ENCODE measurements at regions not wholly inside any gene's neighbourhood (a gene's known extent, or its start where the extent isn't known, plus 50 kb on each side); places are given as distances from the start of the nearest gene placed in this dataset.

DNA sequence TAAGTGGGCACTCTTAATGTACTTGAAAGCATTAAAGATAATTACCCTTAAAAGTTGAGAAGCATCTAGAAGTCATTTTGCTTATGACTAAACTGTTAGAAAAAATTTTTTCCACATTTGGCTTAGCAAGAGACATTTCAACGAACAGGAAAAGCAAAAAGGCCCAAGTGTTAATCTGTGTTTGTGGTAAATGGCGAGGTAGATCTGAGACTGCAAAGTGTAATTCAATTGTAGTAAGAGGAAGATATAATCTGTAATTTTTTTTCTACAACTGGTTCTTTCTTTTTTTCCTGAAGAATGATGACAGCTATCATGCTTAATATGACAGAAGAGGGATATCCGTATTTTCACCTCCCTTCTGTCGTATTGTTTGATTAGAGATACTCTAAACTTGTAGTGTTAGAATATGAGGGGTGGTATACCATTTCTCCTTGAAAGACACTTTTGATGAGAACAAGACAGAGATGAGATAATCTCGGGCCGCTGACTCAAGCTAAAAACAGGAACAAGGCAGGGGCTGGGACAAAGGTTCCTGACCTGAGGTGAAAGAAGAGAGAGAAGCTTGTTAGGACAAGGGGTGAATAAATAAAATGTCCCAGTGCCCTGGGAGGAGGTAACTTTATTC is 459.3 kb upstream of the ZNF608 start:
- no peak for DNase-seq

DNA sequence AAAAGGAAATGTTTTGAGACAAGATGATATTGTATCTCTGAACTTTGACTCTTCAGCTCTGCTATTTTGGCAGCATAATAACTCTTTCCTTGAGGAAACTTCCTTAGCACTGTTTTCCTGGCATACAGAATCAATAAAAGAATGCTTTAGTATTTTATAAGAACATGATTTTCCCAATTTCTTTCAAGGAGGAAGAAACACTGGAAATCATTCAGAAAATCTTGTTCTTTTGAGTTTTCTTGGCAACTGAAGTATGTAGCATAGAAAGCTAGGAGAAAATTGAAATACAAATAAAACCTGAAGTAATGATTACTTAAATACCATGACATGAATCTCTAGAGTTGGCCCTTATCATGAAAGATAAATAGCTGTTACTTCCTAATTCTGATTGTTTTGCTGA is 461.4 kb upstream of the ZNF608 start:
- DNase-seq: no peak

DNA sequence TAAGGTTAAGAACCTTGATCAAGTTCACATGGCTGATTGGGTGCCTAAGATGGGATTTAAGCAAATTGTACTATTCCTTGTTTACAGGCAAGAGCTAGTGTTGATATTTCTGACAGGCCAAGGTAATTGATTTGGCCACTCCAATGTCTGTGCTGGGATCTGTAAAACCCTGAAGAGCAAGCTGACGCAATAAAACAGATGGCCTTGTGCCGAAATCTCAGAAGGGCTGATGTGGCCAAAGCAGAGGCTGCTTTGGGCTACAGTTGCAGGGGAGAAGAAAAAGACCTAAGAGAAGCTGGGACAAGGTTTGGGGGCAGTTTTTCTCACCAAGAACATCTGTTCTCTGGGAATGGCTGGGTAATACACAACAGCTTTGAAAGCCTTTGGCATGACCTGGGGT is 463.2 kb upstream of the ZNF608 start:
- no peak for DNase-seq

DNA sequence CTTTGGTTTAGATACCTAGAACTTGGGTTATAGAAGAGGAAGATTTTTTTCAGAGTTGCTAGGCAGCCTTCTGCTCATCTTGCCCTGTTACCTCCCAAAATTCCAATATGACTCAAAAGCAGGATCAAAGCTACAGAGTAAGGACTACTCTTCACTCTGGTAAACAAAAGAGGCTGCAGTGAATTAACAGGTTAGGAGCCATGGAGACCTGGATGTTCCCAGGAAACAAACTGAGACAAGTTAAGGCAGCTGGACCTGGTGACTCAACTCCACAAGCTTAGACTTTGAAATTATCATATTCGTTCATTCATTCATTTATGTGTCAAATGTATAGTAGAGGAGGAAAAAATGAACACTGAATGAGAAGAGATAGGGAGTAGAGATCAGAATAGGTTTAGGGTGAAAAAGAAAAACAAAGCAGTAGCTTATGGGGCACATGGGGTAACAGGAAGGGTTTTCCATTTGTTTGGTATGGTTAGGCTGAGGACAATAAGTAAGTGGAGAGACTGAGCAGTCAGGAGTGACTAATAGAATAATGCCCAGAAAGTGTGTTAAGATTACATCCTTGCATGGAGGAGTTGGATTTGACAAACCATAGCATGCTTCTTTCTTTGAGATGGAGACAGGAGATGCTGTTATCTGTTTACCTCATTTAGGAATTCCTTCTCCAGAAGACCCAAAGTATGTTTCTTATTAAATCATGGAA is 464.0 kb upstream of the ZNF608 start:
- DNase-seq: no peak

DNA sequence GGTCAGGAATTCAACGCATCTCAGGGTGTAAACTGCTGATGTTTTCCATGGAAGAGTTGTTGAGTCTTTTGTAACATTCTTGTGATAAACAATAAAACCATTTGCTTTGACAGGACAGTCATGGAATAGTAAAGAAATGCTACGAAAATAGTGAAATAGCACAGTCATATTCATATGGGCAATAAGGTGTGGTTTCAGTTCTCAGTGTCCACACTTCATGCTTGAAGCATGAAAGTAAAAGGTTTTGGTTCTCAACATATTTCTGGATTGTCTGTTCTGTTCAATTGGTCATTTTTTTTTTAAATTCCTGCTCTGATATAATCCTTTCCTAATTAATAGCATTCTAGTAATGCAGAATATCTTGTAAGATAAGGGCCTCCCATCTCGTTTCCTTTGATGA is 467.6 kb upstream of the ZNF608 start:
- no peak for DNase-seq

DNA sequence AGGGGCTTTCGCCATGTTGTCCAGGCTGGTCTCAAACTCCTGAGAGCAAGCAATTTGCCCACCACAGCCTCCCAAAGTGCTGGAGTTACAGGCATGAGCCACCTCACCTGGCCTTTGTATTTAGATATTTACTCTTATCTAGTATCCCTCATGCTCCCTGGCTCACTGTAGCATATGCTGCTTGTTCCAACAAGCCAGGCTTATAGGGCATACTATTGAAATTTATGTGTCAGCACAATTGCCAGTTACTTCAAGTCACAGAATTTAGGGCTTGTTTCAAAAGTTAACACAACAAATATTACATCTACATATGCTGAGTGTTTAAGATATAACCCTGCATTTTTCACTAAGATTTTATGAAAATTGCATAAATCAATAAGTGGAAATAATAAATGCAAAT is 469.2 kb upstream of the ZNF608 start:
- no peak for DNase-seq

DNA sequence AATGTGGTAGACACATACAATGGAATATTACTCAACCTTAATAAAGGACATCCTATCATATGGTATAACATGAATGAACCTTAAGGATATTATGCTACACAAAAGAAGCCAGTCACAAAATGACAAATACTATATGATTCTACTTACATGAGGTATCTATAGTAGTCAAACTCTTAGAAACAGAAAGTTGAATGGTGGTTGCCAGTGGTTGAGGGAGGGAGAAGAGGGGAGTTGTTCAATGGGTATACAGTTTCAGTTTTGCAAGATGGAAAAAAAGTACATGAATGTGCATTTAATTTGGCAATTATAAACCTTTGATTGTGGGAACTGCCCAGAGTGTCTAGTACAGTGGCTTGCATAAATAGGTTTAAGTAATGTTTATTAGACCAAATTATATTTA is 473.3 kb upstream of the ZNF608 start:
- no peak for DNase-seq

DNA sequence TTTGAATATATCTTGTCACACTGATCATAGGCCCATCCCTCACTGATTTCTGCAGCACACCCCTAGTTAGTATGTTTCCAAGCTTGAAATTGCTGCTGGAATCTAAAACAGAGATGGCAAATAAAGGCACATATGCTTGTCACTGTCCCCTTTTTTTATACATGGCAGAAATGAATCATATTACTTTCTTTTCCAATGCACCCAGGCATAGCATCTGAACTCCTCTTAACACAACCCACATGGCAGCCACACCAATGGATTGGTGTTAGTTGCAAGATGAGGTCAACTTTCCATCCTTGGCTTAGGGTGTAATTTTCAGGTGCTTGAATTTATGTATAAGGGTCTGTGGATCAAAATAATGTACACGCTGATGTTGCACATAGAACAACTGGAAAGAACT is 473.8 kb upstream of the ZNF608 start:
- no peak for DNase-seq

DNA sequence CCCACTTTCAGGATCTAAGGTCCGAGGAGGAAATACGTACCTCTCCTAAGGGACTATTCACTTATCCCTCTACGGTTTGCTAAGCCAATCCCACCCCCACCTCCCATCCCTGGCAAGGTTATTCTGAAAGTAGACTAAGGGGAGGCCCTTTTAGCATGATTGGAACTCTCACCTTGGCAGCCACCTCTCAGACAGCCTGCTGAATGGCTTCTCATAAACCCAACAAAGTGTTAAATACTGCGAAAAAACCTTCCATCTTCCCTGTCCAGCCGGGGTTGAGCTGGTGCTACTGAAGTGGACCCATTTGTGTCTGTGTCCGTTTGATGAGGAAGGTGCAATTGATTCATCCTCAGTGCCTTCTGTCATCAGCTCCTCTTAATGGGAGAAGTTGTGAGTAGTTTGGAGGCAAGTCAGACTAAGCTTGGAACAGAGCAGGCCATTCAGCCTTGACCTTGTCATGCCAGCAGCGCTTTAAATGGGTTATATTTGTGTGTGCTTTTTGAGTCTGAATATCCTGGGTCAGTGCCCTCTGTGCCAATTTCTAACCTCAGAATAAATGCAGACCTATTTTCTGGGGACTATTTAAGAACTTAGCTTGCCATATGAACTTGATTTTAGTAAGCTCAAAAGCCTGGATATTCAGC is 476.3 kb upstream of the ZNF608 start:
- DNase-seq: no peak

DNA sequence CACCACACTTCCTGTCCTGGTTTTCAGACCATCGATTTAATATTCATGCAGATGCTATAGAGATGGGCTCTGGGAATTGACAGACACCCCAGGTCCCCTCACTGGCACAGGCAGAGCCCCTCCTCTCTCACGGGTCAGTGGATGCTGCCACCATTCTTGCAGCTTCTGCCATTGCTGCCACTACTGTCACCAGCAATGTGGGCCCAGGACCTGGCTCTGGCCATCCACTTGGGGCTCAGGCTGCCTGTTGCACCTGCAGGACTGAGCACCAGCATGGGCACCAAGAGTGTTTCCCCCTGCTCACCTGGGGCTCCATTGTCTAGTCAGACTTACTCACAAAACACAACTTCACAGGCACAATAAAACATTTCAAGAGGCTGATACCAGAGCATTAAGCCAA is 479.0 kb upstream of the ZNF608 start:
- no peak for DNase-seq

DNA sequence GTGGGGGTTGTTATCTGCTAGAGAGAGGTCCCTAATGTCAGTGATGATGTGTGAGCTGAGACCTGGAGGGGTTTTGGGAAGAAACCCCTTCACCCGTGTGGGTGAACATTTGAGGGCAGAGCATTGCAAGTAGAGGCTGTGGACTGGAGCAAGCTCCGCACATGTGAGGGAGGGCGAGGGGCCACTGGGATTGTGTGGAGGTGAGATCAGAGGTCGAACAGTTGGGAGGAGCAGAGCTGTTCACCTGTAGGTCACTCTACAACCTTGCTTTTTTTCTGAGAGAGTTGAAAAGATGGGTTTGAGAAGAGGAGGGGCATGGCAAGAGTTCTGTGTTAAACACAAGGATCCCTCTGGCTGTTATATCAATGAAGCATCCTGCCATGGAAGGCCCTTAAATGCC is 480.4 kb upstream of the ZNF608 start:
- DNase-seq: no peak

DNA sequence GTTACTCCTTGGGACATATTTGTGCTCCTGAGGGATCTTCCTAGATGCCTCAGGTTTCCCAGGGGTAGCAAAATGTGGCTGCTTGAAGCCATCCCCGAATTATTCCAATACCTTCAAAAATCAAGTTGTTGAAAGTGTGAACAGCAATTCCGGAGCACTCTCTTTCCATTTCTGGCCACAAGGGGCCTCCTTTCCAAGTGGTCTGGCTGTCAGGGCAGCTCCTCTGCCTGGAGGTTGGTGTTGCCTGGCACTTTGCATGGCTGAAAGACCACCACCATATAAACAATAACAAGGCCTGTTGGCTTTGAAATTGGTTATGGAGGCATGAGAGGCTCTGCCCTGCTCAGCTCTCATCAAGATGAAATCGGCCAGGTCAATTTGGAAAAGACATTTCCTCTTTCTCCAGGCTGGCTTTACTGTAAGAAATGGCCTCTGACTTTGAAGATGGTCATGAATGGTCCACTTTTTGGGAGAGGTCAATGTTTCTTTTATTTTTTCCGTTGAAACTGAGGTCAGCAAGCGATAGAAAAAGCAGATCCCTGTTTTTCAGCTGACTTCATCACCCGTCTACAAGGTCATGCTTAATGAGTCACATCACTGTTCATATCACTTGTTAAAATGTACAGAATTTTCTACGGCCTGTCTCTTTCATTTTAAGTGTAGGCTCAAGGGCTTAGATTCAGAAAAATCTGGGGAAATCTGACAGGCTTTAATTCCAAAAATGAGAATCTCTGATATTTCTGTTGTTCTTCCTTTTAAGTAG is 481.1 kb upstream of the ZNF608 start:
- DNase-seq: no peak

DNA sequence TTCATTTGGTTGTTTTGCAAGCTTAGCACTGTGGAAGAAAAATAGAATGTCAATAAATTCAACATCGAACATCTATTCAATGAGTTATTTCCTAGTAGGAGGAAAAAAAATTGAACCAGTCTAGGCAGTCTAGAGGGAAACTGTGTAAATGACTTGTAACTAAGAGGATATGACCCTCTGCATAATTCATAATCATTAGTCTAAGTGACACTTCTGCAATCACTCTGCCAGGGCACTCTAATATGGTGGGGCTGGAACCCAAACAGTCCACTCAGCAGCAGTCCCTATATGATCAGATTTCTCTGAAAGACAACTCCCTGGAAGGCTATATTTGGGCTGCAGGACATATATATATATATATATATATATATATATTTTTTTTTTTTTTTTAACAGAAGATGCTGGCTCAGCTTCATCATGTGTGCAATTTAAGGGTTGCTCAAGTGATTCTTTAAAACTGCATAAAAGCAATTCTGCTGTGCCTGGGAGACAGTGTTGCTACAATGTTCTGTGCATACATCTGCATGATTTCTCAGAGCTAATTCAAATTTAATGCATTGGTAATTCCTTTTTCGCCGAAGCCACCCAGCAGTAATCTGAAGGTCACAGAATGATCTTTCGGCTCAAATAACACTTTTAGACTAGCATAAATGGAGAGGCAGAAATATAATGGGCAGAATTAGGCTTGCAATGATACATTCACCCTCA is 482.1 kb upstream of the ZNF608 start:
- DNase-seq: no peak

DNA sequence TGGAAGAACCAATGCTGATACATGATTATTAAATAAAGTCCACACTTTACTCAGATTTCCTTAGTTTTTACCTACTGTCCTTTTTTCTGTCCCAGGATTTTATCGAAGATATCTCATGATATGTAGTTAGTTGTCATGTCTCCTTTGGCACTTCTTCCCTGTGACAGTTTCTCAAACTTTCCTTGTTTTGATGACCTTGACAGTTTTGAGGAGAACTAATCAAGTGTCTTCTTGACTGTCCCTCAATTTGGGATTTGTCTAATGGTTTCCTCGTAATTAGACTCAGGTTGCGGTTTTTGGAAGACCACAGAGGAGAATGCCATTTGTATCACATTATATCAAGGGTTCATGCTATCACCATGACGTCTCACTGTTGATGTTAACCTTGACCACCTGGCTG is 483.1 kb upstream of the ZNF608 start:
- DNase-seq: no peak

DNA sequence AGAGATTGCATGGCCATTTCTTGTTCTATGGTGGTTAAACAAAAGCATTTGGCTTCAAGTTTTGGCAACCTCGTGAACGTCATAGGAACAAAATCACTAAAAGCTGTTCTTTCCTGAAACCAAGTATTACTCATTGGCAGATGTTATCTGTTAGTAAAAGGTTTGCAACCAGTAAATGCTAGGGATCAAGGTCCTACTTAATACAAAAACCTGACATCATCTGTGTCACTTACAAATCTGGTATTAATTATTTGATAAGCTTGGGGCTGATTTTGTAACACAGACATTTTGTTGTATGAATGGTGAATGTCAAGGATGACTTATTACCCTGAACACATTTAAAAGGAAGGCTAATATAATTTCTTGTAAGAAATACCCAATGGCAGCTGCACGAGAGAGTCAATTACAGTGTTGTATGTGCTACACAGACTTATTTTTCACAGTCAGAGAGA is 486.4 kb upstream of the ZNF608 start:
- no peak for DNase-seq

DNA sequence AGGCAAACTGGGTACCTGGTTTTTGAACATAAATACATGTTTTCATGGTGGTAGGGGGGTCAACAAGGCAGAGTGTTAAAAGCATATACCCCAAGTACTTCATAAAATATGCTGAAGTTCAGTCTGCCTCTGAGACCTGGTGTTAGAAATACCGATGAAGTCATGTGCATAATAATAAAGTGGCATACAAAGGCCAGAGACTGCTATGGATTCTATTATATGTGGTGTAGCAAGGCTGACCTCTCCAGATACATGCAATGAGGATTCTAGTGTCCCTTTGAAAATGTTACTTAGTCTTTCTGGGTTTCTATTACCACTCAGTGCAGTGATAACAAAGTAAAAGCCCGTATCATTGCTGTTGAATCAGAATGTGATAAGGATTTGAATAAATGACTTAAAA is 487.5 kb upstream of the ZNF608 start:
- no peak for DNase-seq

DNA sequence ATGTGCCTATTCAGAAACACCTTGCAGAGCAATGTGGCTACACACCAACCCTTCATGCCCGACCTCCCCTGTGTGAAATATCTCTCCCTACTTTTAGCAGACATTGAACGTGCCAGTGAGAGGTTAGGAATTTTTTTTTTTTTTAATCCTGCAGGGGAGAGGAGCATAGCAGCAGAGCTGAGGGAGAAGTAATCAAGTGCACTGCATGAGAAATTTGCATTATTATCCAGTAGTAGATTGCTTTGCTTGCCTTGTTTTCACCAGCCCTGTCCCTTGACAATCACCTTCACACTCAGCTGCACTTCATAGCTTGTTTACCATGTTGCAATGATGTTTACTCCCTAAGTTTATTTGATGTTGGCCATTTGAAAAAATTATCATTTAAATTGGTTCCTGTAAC is 489.6 kb upstream of the ZNF608 start:
- no peak for DNase-seq

DNA sequence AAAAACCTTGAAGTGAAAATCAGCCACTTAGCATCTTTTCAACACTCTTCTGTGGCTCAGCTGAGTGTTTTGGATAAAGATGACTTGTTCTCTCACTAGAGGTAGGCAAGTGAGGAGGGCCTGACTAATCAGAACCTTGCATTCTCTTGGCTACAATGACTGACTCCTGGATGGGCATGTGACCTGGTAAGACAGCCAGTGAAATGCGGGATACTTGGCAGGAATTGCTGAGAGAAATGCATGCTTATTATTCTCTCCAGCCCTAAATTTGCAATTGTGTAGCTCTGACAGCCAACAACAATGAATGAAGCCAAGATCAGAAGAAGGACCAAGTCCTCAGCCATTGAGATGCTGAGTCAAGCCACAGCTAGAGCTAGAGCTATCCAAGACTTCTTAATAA is 490.5 kb upstream of the ZNF608 start:
- DNase-seq: no peak

DNA sequence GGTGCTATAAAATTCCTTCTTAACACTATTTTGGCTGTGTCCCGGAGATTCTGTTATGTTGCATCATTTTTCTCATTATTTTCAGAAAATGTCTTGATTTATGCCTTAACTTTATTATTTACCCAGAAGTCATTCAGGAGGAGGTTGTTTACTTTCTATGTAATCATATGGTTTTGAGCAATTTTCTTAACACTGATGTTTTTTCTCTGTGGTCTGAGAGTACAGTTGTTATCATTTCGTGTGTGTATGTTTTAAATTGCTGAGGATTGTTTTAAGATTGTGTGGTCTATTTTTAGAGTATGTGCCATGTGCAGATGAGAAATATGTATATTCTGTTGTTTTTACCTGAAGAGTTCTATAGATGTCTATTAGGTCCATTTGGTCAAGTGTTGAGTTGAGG is 498.1 kb upstream of the ZNF608 start:
- DNase-seq: no peak

DNA sequence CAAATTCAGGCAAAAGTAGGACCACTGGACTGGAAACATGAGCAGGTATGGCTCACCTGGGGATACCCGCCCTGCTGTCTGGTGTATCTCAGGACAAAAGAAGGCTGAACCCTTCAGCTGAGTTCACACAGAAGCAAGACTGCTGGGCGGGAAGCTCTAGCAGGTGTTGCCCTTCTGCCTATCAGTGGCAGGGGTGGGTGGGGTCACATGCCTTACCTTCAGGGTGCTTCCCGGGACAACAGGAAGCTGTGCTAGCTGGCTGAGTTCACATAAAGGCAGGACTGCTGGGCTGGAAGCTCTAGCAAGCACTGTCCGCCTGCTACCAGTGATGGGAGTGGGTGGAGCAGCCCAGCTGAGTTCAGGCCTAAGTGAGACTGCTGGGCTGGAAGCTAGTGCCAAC is 498.8 kb upstream of the ZNF608 start:
- DNase-seq: no peak

DNA sequence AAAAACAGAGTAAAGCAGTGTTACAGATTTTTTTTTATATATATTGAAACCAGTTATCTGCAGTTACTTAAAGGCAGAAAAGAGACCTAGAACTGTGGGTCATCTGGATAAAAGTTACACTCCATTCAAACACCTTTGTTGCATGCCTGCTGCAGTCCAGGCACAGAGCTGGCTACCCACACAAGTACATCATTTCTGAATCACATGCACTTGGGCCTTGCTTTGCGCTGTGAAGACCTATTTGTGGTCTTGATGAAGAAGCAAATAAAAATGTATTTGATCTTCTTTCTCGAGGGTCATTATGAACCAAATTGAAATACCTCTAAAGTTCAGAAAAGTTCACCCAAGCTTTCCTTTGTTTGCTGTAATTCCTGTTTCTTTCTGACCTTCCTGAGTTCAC is 503.0 kb upstream of the ZNF608 start:
- DNase-seq: no peak

DNA sequence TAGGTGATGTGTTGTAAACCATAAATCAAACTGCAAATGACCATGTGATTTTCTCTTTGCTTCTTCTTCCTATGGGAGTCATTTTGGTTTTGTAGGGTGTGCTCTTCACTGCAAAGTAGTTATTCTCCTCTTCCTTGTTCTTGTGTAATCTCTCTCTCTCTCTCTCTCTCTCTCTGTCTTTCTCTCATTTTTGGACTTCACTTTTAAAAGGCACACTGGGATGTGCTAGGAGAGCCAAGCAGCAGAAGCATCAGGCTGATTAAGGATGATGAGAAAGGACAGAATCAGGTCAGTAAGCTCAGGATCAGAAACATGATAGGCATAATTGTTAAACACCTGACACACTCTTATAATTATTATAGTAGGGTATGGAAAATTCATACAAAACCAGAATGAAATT is 505.3 kb upstream of the ZNF608 start:
- DNase-seq: no peak

All from left kidney (tissue), 1 donor.